ENCODE measurements at regions not wholly inside any gene's neighbourhood (a gene's known extent, or its start where the extent isn't known, plus 50 kb on each side); places are given as distances from the start of the nearest gene placed in this dataset.

- no peak for DNase-seq
Observed at GRCh38 chr14:58697930-58698642, 60.3 kb downstream of the DACT1 start.

GRCh38 chr14:58699681-58700205 lies 62.0 kb downstream of the DACT1 start:
- no peak for DNase-seq

GRCh38 chr14:58701156-58701555 lies 63.4 kb downstream of the DACT1 start:
- DNase-seq = no peak

- DNase-seq = no peak
Observed at GRCh38 chr14:58701604-58702003, 63.8 kb downstream of the DACT1 start.

- DNase-seq = no peak
Observed at GRCh38 chr14:58702441-58703160, 64.8 kb downstream of the DACT1 start.

GRCh38 chr14:58703161-58703506 lies 65.4 kb downstream of the DACT1 start:
- DNase-seq = no peak

- DNase-seq = no peak
Observed at GRCh38 chr14:58705066-58705465, 67.3 kb downstream of the DACT1 start.

GRCh38 chr14:58707949-58708348 lies 70.2 kb downstream of the DACT1 start:
- no peak for DNase-seq

- DNase-seq = no peak
Observed at GRCh38 chr14:58709949-58710348, 72.2 kb downstream of the DACT1 start.

- no peak for DNase-seq
Observed at GRCh38 chr14:58711382-58711781, 73.6 kb downstream of the DACT1 start.

GRCh38 chr14:58712357-58712756 lies 74.6 kb downstream of the DACT1 start:
- DNase-seq = no peak

- no peak for DNase-seq
Observed at GRCh38 chr14:58713677-58714076, 75.9 kb downstream of the DACT1 start.

- DNase-seq = no peak
Observed at GRCh38 chr14:58716706-58717105, 78.9 kb downstream of the DACT1 start.

- no peak for DNase-seq
Observed at GRCh38 chr14:58717211-58717610, 79.4 kb downstream of the DACT1 start.

- DNase-seq = no peak
Observed at GRCh38 chr14:58717813-58718212, 80.1 kb downstream of the DACT1 start.

GRCh38 chr14:58718226-58719205 lies 80.8 kb downstream of the DACT1 start:
- DNase-seq = no peak

GRCh38 chr14:58721723-58722122 lies 84.0 kb downstream of the DACT1 start:
- no peak for DNase-seq

GRCh38 chr14:58722441-58722840 lies 84.7 kb downstream of the DACT1 start:
- no peak for DNase-seq

- DNase-seq = no peak
Observed at GRCh38 chr14:58724206-58724605, 86.4 kb downstream of the DACT1 start.

- no peak for DNase-seq
Observed at GRCh38 chr14:58724702-58725101, 86.9 kb downstream of the DACT1 start.

- no peak for DNase-seq
Observed at GRCh38 chr14:58725226-58725625, 87.5 kb downstream of the DACT1 start.

GRCh38 chr14:58725871-58726270 lies 88.1 kb downstream of the DACT1 start:
- no peak for DNase-seq

GRCh38 chr14:58730792-58731464 lies 93.2 kb downstream of the DACT1 start:
- no peak for DNase-seq
